Tibial nerve (tissue), 3 donors: ENCODE measurements at regions not wholly inside any gene's neighbourhood (a gene's known extent, or its start where the extent isn't known, plus 50 kb on each side); places are given as distances from the start of the nearest gene placed in this dataset.

Experiments used
- CTCF ChIP-seq, 5 experiments: fragments of 200-600 bp in 3 of 5; fragments of 450-650 bp in 2 of 5; sonication (generic) in 3 of 5; IDR thresholded peaks; one replicate each; pipeline ENCODE4 v1.5.1; 2016 to 2019; ENCODE audit warnings: antibody characterized with exemption in 5 of 5, mild to moderate bottlenecking in 3 of 5, moderate library complexity in 2 of 5
- POLR2A ChIP-seq, 2 donors: fragments of 450-650 bp; IDR thresholded peaks; one replicate each; pipeline ENCODE4 v1.6.1; 2017; ENCODE audit warnings: antibody characterized with exemption in 2 of 2, mild to moderate bottlenecking in 2 of 2, moderate library complexity in 2 of 2

- no peak for TF ChIP-seq CTCF (IDR thresholded peaks at IDR 0.05)
- TF ChIP-seq POLR2A (IDR thresholded peaks at IDR 0.05) = no peak
Measured at GRCh38 chr5:91277840-91278239, 105.3 kb downstream of the ARRDC3 start.
